H1 (cell line): ENCODE measurements at regions not wholly inside any gene's neighbourhood (a gene's known extent, or its start where the extent isn't known, plus 50 kb on each side); places are given as distances from the start of the nearest gene placed in this dataset.

Experiments used
- BACH1 ChIP-seq: IDR thresholded peaks from 2 replicates; pipeline ENCODE4 v1.6.1; 2012; ENCODE audit warnings: low read length, improper control_type of control experiment
- EP300 ChIP-seq, 2 experiments: IDR thresholded peaks; 1 replicate in 1 of 2; 2 replicates in 1 of 2; pipeline ENCODE4 v1.6.1; 2011 to 2012; ENCODE audit warnings: low read depth in 2 of 2, low read length in 2 of 2, mild to moderate bottlenecking in 2 of 2, borderline replicate concordance in 1 of 2, inconsistent platforms in 1 of 2, moderate library complexity in 1 of 2
- EZH2 ChIP-seq: fragments of 200-600 bp; sonication (generic); IDR thresholded peaks from 2 replicates; pipeline ENCODE4 v1.7.1; 2012; ENCODE audit warnings: low read depth, mild to moderate bottlenecking, moderate library complexity, low read length, inconsistent platforms; ENCODE audit not compliant: severe bottlenecking
- SP1 ChIP-seq: IDR thresholded peaks from 2 replicates; pipeline ENCODE4 v1.6.1; 2011; ENCODE audit warnings: low read depth, low read length
- TF ChIP-seq, protein P1 (sequence below): IDR thresholded peaks from 2 replicates; pipeline ENCODE4 v1.6.1; 2012; ENCODE audit warnings: inconsistent platforms

DNA sequence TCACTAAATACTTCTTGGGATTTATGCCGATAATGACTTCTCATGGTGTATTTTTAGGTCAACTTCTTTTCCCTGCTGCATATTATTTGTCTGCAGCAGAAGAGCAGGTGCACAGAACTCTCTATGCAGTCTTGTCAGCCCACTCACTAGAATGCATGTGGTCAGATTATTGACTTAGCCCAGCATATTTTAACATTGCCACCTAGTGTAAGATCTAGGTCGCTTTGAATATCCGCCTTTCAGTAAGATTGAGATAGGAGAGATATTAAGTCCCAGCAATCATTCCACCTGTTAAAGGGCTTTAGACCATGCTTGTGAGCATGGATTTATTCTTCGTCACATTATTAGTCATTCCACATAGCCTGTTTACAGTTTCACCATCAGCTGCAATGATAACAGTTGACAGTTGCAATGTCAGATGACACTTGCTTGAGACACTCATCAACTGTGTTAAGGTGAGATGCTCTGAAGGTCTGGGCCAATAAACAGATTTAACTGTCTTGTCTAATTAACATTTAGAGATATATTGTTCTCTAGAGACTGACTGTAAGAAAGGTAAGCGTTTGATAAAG, 491.7 kb downstream of the ARL4A start:
- no peak for TF ChIP-seq EP300 (IDR thresholded peaks at IDR 0.05; ENCODE audit: borderline replicate concordance in 1 of 2, low read depth in 2 of 2, low read length in 2 of 2)
- TF ChIP-seq, protein P1, sequence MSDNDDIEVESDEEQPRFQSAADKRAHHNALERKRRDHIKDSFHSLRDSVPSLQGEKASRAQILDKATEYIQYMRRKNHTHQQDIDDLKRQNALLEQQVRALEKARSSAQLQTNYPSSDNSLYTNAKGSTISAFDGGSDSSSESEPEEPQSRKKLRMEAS = no peak
- TF ChIP-seq EZH2 = no peak
- no peak for TF ChIP-seq SP1
- no peak for TF ChIP-seq BACH1
